Glutamatergic neuron (in vitro differentiated cells): ENCODE measurements at regions not wholly inside any gene's neighbourhood (a gene's known extent, or its start where the extent isn't known, plus 50 kb on each side); places are given as distances from the start of the nearest gene placed in this dataset.

Experiments used
- DNase-seq: peaks from one replicate; pipeline ENCODE4 v3.0.0; 2022
- H3K27ac Mint-ChIP-seq: one replicate; pipeline ENCODE4 v1.8.0; 2020; ENCODE audit warnings: mild to moderate bottlenecking, mixed read lengths, inconsistent platforms; ENCODE audit not compliant: unreplicated experiment
- H3K27me3 Mint-ChIP-seq: one replicate; pipeline ENCODE4 v1.8.0; 2020; ENCODE audit warnings: mild to moderate bottlenecking, moderate library complexity, mixed read lengths, inconsistent platforms; ENCODE audit not compliant: unreplicated experiment
- H3K36me3 Mint-ChIP-seq: one replicate; pipeline ENCODE4 v1.8.0; 2020; ENCODE audit warnings: mild to moderate bottlenecking, mixed read lengths, inconsistent platforms; ENCODE audit not compliant: unreplicated experiment
- H3K4me1 Mint-ChIP-seq: one replicate; pipeline ENCODE4 v1.8.0; 2020; ENCODE audit warnings: mild to moderate bottlenecking, low read depth, mixed read lengths, inconsistent platforms; ENCODE audit not compliant: unreplicated experiment
- H3K4me3 Mint-ChIP-seq: one replicate; pipeline ENCODE4 v1.8.0; 2020; ENCODE audit warnings: mild to moderate bottlenecking, mixed read lengths, inconsistent platforms; ENCODE audit not compliant: unreplicated experiment
- H3K9me3 Mint-ChIP-seq: one replicate; pipeline ENCODE4 v1.8.0; 2020; ENCODE audit warnings: mild to moderate bottlenecking, moderate library complexity, mixed read lengths, inconsistent platforms; ENCODE audit not compliant: unreplicated experiment
- CTCF ChIP-seq: fragments of 200-600 bp; sonication (generic); IDR thresholded peaks from one replicate; pipeline ENCODE4 v1.5.0; 2021; ENCODE audit not compliant: partially characterized antibody, unreplicated experiment

- Mint-ChIP-seq H3K36me3 (no peaks in the 10 kb centered on the region), H3K4me1 (peaks cover 16% of the 10 kb centered on the region), H3K27me3 (peaks cover 3% of the 10 kb centered on the region), H3K4me3 (no peak overlapping the region), H3K9me3 (no peaks in the 10 kb centered on the region), H3K27ac (no peak overlapping the region)
- DNase-seq, result no peak
- no peak for TF ChIP-seq CTCF
Observed at GRCh38 chr20:59405226-59406200, 105.1 kb downstream of the EDN3 start.

- Mint-ChIP-seq H3K36me3 (no peaks in the 10 kb centered on the region), H3K27me3 (peaks cover 3% of the 10 kb centered on the region), H3K27ac (no peak overlapping the region), H3K4me3 (no peak overlapping the region), H3K4me1 (peaks cover 16% of the 10 kb centered on the region), H3K9me3 (no peaks in the 10 kb centered on the region)
- no peak for DNase-seq
- TF ChIP-seq CTCF, result no peak
Observed at GRCh38 chr20:59406446-59406845, 106.0 kb downstream of the EDN3 start.

- Mint-ChIP-seq H3K36me3 (no peaks in the 10 kb centered on the region), H3K27ac (peak overlapping the region; percentile 52), H3K4me3 (no peak overlapping the region), H3K27me3 (peaks cover 13% of the 10 kb centered on the region), H3K9me3 (peaks cover 5% of the 10 kb centered on the region), H3K4me1 (peaks cover 16% of the 10 kb centered on the region)
- no peak for DNase-seq
- TF ChIP-seq CTCF, result no peak
Observed at GRCh38 chr20:59411170-59411569, 110.8 kb downstream of the EDN3 start.

- DNase-seq, result no peak
- Mint-ChIP-seq H3K27me3 (peaks cover 13% of the 10 kb centered on the region), H3K27ac (no peak overlapping the region), H3K4me3 (no peak overlapping the region), H3K4me1 (peaks cover 16% of the 10 kb centered on the region), H3K9me3 (peaks cover 5% of the 10 kb centered on the region), H3K36me3 (no peaks in the 10 kb centered on the region)
- no peak for TF ChIP-seq CTCF
Observed at GRCh38 chr20:59411589-59411988, 111.2 kb downstream of the EDN3 start.

GRCh38 chr20:59412181-59412580 lies 111.8 kb downstream of the EDN3 start:
- Mint-ChIP-seq H3K4me3 (peak overlapping the region; percentile 38), H3K36me3 (no peaks in the 10 kb centered on the region), H3K4me1 (peaks cover 16% of the 10 kb centered on the region), H3K27ac (peak overlapping the region; percentile 75), H3K9me3 (peaks cover 5% of the 10 kb centered on the region), H3K27me3 (peaks cover 10% of the 10 kb centered on the region)
- no peak for TF ChIP-seq CTCF
- DNase-seq, result peak; percentile 36
